NCI-H2107 treated with DMSO at 0.1 percent for 48 hours (cell line): ENCODE measurements at regions not wholly inside any gene's neighbourhood (a gene's known extent, or its start where the extent isn't known, plus 50 kb on each side); places are given as distances from the start of the nearest gene placed in this dataset.

ENCODE experiments used
- DNase-seq: peaks from one replicate; lab custom pipeline; 2025; ENCODE audit not compliant: unreplicated experiment; lab: John Stamatoyannopoulos, UW

DNA sequence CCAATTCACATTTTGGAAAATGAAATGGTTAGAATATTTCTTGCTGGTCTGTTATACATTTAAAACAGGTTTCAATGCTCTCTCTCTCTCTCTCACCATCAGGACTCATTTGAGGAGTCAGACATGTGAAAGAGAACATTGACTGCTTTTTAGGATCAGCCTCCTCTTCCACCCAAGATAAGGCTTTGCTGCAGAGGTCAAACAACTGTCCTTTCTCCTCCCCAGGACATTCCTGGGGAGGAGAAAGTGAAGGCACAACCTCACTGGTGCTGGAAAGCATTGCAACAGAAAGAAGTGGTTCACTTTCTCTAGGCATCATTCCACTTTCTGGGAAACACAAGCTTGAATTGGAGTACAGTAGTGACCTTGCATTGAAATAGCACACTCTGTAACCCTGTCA lies 409.1 kb upstream of the NR2F2 start:
- DNase-seq = no peak

DNA sequence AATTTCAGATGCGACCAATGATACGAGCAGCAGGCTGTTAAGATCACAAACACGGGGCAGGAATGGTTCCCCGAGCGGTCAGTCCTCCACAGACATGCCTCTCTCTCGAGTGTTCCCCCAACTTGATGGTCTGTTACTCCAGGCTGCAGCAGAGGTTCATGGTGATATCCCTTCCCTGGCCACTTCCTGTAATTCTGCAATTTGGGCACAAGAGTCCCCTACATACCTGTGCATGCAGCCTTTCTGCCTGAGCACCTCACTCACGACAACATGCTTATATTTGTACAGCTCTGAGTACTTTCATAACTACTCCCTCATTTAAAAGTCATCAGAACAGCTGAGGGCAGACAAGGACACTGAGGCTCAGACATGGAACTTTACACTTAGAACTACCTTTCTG lies 408.1 kb upstream of the NR2F2 start:
- DNase-seq = no peak

DNA sequence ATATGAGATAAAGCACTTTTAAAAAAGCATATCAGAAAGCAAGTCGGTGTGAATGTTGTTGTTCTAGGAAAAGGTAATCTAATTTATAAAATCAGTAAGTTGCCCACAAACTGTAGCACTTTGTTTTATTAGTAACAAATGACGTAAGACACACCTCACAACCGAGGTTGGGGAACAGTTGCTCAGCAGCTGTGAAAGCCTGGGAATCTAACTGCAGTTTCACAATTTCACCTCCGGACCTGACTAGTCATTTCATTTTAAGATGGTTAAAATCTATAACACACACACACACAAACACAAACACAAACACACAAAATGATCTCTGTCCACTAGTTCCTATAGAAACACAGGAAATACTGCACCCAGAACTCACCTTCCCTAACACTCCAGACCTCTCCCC lies 406.7 kb upstream of the NR2F2 start:
- DNase-seq = no peak

DNA sequence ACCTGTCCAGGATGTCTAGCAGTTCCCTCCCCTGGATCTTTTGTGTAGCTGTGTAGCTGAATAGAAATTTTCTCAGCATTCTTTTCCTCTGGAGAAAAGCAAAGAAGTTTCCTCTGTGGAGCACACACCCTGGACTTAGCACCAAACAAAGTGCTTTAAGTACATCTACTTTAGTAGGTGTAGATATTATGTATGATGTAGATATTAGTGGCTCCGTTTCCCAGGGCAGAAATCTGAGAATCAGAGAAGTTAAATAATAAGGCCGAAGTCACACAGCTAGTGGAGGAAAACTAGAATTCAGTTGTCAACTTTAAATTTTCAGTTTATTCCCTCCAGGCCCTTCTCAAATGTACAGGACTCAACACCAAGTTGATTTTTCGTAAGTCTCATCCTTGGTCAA lies 401.7 kb upstream of the NR2F2 start:
- no peak for DNase-seq

DNA sequence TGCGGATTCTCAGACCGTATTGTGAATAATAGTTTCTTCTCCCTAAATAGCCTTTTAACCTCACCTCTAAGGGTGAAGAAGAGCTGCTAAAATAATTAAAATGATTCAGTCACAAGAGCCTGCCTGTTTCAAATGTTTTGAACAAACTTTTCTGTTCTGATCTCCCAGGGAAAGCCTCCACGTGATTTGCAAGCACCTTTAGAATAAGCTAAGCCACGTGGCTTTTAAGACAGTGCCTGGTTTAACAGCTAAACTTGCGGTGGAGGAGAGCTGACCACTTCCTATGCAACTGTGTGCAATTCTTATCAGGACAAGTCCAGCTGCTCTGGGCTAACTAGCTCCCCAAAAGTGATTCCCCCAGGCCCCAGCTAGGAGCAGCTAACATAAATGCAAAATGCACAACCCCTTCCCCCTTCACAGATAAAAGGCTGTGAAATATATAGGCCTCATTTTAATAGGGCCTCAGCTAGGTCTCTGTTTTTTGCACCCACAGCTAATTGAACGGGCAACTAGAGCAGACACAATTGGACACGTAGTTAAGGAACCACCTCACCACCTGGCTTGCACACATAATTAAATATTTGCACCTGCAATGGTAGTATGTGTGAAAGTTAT lies 401.2 kb upstream of the NR2F2 start:
- peak; percentile 57 for DNase-seq

DNA sequence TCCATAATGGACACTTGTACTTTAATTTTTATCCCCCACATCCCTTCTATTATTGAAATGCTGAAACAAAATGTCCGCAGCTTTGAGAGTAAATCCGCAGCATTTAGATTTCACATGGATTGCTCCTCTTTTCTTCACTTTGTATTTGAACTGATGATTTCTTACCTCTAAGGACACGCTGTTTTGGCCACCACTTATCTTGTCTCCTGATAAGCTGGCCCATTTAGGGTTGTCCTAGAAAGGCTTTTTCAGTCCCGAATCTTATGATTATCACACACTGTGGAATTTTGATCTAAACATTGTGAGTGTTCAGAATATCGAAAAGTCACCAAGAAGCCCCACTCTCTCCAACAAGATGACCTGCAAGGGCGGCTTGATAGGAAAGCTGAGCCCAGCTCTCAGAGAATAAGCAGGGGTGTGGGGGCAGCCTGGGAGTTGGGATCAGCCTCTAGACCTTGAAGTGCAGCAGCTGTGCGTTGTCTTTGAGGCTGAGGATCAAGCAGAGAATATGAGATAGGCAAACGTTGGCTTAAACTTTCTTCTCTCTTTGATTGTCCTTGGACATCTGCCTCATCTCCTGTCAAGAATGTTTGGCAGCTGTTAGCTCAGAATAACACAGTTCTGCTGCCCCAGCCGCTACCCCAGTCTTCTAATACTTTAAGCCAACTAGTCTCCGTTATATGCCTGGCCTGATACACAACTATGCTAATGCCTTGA lies 399.7 kb upstream of the NR2F2 start:
- no peak for DNase-seq

DNA sequence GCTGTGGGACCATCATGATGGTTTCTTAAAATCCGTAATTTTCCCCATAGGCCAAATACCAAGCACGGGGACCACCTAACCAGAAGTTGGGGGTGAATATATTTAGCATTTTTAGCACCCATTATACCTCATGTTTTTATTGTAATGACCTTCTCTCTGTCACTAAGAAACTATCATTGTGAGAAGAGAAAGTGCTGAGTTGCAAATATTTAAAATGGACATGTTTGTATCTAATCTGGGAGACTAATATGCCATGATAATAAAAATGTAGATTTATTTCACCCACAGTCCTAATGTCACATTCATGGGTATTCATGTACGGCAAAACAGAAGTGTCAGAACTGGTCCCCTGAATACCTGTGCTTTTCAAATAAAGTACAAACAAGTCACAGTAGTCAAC lies 398.9 kb upstream of the NR2F2 start:
- DNase-seq = no peak

DNA sequence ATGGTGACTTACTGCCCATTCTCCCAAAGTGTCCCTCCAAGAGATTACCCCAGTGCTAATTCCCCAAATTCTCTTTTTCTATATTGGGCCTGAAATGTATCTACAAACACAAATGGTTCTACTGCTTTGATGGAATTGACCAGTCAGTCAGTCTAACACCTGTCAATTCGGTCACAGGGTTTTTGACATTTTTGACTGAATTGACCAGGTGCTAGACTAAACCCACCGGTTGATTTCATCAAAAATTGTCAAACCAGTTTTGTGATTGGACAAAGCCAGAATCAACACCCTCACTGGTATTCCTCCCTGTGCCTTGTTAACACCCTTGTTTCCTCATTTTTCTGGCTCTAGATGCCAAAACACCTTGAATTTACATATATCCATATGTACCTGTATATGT lies 398.4 kb upstream of the NR2F2 start:
- DNase-seq = no peak

DNA sequence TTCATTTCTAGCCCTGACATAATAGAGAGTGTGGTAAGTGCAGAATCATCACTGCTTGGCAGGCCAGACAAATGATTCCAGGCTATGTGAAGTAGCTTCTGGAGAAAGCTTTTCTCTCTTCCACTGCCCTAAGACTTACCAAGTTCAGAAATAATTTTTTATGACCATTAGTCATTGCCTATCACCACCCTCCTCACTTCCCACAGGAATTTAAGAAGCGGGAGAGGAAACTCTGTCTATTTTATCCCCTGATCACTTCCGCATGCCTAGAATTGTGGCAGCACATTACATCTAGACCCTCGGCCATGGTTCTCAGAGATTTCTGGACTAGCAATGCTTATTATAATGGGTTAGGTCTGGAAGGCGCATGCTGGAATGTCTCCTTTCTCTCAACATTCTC lies 397.8 kb upstream of the NR2F2 start:
- no peak for DNase-seq

DNA sequence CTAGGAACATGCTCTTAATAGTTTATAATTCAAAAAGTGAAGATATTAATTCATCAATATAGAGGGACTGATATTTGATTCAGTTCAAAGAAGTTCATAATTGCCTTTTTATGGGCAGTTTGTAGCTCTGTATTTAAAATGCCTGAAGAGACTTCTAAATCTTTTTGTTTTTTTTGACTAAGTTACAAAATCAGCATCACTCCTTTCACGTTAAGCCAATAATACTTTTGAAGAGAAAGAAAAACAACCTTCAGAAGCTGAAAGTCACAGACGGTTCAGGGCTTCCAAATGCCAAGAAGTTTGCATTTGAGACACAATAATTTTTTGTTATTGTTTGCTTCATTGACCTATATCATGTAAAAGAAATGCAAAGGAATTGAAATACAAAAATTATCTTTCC lies 394.6 kb upstream of the NR2F2 start:
- no peak for DNase-seq

DNA sequence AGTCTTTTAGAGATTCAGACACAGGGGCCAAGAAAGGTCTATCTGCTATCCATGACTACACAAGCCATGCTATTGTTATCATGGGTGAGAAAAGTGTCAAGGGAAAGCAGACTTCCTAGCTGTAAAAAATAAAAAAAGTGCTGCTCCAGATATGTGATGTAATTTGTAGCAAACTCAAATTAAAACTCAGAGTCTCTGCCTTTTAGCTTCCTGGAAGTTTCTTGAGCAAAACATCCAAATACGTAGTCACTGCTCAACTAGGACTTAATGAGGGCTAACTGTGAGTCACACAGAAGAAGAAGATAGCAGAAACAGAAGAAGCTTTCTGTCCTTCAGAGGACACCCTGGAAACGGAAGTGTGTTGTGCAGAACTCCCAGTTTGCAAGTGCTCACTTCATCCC lies 393.4 kb upstream of the NR2F2 start:
- DNase-seq = no peak

DNA sequence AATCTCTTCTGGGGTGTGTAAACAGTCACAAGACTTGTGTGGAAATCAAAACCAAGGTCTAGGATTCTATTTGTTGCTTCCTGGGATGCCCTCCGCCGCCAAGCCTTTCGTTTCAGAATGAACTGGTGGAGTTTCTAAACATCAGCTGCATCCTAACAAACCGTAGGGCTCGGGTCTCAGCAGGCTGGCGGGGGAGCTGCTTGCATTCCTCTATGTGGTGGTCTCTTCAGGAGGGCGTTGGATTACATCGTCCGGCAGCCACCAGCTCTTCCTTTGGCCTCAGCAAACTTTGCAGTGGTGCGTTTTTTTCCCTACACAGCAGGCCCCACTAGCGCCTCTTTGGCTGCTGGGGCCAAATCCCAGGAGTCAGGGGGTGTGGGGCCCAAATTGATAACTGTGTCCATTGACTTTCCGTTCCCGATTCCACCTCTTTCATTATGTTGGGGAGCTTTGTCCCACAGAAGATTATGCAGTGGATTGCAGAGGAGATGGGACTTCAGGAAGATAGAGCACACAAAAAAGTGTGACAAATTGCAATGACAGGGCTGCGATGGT lies 390.0 kb upstream of the NR2F2 start:
- no peak for DNase-seq

DNA sequence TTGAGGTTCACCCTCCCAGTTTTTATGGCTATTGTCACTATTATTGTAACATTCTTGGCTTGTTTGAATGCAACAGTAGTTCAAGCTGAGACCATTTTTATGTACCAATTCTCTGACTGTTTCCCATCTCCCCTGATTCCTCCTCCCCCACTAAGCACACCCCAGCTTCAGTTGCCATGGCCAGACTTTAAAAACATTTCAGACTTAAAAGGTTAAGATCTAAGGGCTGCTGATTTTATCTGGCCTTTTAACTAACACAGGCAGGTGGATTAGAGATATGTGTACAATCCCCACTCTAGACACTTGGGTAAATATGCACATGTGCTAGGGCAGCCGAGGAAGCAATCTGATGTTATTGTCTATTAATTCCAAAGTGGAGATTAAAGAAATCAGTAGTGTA lies 386.3 kb upstream of the NR2F2 start:
- DNase-seq = no peak

DNA sequence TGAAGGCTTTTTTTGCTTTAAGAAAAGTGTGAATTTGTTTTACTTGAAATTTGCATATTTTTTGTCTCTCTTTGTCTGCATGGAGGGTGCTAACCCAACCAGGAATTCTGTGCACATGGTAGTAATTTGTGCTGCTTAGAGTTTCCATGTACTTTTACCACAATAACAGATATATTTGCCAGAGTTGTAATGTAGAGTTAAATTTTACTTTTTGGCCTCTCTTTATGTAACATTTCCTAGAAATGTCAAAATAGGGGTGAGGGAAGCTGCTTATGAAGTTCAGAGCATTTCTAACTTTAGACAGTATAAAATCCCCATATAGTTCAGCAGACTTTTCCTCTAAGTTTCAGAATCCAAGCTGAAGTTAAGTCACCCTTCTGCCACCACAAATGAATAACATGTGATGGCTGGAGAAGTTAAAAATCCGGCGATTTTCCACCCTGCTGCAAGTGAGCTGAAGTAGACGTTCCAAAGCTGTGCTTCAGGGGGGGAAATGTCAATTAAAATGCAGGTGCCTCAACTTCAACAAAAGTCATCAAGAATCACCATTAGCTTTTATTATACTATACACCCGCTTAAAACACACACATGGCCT lies 385.7 kb upstream of the NR2F2 start:
- DNase-seq = no peak

DNA sequence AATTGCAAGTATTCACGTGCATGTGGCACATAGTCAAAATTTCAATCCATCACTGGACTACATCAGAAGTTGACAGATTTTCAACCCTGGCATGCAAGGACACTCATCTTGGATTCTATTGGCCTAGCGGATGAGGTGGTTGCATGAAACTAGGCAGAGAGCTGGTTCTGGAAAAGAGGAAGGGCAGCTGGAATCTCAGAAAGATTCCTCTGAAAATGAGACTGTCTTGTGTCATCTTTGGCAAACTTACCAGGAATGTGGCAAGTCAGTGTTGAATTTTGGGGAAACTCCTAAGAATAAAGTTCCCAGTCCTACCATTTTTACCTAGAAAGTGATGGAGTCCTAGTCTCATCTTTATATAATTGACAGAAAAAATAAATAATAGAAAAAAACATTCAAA lies 384.3 kb upstream of the NR2F2 start:
- DNase-seq = no peak

DNA sequence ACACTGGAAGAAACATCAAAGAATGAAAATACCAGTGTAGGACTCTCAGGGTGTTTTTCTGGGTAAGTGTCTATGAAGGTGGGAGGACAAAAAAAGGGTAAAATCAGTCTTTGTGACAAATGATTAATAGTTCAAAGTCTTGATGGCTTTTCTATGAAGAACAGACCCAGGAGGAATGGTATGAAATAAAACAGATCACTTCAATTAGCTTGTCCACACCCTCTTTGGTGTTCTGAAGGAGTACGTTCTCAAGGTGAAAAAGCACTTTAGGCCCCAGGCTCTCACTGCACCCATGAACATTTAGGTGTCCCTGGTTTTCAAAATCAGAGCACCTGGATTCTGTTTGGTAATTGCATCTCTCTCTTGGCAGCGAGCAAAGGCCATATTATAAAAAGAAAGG lies 383.6 kb upstream of the NR2F2 start:
- DNase-seq = no peak

DNA sequence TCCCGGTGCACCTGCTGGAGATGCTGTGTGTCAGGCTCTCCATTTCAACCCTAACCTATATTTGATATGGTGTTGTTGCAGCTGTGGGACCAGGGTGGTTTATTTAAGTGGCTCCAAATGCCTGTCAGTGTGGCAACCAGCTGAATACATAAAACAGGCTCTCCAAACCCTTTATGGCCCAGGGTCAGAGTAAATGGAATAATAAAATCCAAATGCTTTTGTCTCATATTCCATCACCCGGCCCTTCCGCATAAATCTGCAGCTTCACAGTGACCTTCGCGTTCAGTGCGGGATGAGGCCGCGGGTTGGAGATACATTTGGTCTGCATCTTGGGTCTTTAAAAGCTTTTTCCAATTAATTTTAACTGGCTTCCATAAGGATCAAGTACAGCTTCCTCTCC lies 382.1 kb upstream of the NR2F2 start:
- peak; percentile 78 for DNase-seq

DNA sequence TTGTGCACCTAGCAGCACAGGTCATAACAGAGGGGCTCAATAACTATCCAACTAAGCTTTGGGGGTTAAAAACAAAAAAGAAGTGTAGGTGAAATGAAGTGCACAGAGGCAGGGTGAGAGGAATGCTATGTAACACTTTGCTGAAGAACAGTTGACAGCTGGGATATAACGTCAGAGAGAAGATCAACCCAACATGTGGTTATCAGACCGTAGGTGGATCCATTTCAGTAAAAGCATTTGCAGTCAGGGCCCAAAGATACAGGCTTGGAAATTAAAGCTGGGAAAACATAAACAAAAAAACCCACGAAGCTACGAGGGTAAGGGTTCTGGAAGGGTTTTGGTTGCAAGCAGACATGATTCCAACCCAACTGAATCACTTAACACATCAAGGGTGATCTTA lies 377.5 kb upstream of the NR2F2 start:
- DNase-seq = no peak

DNA sequence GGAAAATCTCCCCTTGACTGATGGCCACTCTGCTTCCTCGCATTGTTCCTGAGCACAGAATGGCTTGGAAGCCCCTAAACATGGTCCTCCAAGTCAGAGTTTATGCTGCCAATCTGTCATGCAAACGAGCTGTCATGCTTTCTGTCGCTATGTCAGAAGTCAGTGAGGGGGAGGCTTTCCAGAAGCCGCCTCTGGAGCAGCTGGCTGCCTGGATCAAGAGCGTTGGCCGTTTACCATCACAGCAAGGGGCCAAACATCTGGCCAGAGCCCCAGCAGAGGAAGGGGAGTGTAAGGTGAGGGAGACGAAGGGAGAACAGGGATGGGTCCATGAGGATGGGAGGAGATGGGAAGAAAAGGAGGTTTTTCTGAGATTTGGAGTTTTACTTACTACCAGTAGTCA lies 372.6 kb upstream of the NR2F2 start:
- no peak for DNase-seq

DNA sequence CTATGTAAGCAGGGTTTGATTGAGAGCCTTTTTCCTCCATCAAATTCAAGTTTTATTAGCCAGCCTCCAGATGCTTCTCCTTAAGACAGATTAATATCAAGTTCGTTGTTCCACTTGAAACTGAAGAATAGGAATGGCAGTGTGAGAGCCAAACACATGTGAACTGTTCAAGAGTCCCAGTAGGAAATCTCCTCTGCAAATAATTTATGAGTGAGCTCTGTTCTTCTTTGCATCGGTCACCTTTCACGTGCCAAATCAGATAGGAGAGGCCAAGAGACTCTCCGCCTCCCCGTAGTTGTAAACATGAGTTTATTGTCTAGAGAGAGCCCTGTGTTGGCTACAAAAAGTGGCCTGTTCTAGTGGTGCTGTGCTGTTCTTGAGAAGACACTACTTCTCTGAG lies 372.1 kb upstream of the NR2F2 start:
- DNase-seq = no peak

DNA sequence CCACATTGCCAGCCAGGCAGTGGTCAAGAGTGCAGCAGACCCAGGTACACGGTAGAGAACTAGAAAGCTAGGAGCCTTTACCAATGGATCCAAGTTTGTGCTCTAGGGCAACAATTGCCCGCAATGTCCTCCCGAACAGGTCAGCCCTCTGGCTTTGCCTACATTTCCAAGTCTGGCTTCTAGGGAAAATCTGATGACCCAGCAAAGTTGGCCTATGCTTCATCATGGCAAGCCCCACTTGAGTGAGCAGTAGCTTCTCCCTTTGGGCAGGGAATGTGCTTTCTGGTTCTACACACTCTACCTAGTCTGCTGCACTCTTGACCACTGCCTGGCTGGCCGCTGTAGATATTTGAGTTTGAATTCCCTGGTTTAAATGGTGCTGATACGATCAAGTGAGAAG lies 361.6 kb upstream of the NR2F2 start:
- DNase-seq = no peak

DNA sequence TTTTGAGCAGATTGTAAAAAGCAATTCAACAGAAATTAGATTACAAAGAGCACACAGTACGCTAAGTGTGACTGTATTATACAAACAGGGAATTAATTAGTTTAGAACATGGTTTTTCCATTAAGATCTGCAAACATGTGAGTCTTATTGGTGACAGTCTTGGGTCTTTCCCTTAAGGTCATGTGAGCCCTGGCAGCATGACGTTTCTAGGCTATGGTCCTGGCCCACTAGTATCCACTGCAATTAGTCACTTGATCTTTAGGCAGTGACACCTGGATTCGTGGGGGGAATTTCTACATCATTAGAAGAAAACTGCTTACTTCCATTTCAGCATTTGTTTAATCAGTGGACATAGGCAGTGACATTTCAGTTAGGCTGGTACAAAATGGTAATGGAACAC lies 360.2 kb upstream of the NR2F2 start:
- DNase-seq = no peak
